ENCODE measurements at regions not wholly inside any gene's neighbourhood (a gene's known extent, or its start where the extent isn't known, plus 50 kb on each side); places are given as distances from the start of the nearest gene placed in this dataset.

DNA sequence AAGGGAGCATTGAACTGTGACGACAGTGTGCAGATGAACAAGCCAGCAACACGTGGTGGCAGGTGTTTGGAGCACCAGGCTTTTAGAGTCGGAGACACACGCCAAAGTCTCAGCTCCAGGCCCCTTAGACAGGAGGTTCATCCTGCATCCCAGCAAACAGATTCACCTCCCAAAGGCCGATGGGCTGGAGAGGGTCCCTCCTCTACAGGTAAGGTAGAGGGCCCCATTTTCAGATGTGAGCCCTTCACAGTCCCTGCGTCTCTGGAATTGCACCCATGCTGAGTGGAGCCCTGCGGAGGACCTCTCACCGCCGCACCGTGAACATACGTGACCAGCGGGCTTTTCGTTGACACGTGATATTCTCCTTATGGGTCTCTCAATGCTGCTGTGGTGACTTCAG is 109.0 kb upstream of the B3GAT1 start:
- no peak for DNase-seq

DNA sequence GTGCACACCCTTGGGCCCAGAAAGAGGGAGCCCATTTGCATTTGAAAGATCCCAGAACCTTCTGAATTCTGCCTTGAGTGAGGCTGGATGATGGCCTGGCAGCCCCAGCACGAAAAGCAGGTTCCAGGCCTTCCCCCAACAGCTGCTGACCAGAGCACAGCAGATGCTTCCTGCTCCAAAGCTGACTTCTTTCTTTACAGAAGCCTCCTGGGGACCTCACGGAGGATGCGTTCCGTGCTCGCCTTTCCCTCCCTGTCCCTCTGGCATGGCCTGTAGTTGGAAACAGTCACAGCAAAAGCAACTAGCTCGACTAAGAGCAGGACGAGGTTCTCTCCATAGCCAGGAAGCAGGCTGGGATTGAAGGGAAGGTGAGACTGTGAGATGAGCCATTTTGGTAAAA is 107.7 kb upstream of the B3GAT1 start:
- DNase-seq: no peak

DNA sequence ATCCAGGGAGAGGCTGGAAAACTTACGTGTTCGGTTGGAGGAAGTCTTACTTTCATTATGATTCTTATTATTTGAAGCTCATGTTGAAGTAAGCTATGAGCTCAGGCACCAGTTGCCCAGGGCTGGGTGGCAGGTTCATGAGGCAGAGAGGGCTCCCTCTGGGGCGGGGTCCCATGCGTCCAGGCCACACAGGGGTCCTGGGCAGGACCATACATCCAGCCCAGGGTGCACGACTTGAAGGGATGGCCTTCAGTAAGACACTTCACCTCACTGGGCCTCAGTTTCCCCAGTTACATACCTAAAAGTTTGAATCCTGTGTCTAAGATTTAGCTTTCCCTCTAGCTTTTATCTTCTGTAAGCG is 107.3 kb upstream of the B3GAT1 start:
- no peak for DNase-seq

DNA sequence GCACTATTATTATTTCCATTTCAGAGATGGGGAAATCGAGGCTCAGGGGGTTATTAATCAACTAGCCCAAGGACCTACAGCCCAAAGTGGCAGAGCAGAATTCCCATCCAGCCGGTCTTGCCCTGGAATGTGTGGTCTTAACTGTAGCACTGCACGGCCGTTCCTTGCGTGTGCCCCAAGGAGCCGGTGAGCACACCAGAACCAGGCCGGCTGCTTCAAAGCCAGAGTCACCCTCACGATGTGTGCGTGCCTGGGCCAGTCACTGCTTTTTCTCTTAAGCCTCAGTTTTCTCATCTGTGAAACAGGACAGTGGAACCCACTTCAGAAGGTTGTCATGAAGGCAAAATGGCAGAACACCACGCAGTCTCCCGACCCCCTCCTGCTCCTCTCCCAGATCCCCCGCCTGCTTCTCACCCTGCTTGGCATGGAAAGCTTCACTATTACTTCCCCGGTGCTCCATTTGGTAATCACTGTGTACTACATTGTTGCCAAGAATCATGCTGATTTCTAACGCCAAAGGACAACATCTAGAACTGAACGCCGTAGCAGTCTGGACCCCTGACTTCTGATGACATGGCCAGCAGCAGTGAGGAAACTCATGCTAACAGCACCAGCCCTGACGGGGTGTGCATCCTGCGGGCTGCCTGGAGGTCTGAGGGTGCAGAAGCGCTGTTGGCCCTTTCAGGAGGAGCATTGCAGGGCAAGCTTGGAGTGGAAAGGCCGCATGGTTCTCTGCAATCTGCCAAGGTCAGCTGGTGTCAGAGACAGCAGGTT is 106.8 kb upstream of the B3GAT1 start:
- no peak for DNase-seq

DNA sequence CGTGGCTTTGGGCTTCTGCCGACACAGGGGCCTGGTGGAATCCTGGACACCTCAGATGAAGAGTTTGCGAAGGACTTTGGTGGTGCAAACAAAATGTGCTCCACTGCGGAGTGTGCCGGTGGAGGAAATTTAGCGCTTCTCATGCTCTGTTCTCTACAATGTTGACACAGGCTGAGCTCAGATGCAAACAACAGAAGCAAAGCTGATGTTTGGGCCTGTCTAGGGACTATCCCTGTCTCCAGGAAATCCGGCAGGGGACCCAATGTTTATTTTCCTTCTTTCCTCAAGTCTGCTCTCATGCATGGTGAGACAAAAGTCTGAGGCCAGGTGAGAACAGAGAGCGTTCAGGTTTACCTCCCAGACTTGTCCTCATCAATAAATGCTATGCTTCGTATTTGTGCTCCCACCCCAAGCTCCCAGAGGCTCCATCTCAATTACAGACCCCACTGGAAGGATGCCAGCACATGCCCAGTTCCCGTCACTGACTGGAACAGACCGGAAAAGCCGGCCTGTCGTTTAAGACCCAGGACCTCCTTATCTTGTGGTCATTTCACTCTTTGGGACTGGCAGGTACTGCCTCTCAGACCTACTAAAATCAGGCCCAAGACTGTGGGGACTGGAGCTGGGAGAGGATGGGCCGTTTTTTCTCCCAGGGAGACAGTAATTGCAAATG is 105.7 kb upstream of the B3GAT1 start:
- DNase-seq: no peak

DNA sequence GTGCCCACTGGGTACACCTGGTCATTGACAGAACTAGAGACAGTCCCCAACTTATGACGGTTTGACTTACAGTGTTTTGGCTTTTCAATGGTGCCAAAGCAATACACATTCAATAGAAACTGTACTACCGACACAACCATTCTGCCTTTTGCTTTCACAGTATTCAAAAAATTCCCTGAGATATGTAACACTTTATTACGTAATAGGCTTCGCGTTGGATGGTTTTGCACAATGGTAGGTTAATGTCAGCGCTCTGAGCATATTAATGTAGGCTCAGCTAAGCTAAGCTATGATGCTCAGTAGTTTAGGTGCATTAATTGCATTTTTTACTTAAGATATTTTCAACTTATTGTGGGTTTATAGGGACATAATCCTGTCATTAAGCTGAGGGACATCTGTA is 105.1 kb upstream of the B3GAT1 start:
- DNase-seq: no peak

DNA sequence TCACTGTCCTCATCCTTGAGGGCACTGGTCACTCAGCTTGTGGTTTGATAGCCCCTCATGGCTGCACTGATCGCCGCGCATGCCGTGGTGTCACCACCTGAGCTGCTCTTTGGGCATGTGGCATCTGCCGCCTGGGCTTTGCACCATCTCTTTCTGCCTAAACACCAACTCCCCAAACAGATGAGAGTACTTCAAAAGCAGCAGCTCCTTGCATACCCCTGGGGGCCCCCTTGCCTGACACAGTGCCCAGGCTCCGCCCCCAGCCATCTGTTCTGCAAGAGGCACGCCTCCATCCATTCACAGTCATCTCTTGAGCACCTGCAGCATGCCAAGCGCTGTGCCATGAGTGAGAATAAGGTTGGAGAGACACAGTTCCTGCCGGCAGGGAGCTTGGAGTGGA is 104.5 kb upstream of the B3GAT1 start:
- DNase-seq: no peak

DNA sequence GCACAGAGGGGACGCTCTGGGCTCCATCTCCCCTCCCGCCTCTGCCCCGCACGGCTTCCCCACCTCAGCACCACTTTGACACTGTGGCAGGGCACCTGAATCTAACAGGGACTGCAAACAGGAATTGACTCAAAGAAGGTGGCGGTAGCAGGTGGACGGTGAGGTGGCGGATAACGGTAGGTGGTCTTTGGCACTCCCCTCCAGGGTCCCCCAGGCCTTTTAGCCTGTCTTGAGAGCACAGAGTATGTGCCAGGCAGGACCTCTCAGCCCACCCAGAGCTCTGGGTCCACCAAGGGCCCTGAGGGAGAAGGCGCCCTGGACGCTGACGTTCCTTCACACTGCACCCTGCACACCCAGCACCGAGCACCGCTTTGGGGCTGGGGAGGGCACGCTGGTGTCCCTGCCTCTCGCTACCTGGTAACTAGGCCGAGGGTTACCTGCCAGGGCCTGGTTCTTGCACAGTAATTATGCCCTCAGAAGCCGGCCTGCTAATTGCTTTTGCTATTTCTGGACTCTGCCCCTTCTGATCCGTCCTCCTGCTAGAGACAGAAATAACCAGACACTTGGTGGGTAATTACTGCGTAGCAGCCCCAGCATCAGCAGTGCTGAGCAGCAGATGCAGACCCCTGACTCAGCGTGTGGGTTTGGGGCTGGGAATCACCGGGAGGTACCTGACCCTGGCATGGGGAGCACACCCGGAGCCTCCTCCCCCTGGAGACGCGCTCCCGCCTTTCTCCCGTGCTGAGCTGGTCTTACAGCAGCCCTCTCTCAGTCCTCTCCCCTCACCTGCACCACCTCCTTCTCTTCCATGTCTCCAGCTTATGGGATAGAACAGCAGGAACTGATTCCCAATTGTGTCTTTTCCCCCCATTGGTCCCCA is 103.3 kb upstream of the B3GAT1 start:
- no peak for DNase-seq

DNA sequence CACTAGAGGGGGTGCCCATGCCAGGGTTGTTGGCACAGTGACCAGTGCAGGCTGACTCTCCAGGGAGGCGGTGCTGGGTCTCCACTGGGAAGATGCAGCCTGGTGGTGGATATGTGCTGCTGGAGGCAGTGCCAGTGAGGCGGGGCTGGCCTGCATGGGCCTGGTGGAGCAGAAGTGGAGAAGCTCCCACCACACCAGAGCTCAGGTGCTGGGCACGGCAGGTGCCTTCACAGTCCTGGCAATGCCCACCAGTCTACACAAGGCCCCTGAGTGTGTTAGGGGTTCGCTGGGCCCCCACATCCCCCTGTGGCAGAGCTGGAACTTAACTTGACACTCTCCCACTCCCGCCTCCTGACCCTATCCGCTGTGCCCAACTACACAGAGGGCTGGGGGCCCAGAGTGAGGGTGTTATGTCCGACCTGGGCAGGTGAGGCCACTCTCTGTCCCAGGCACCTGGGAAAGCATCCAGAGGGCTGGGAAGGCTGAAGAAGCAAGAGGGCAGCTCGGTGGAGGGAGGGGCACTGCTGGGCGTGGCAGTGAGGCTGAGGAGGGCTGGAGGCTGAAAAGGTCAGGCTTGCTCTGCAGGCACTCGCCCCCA is 102.4 kb upstream of the B3GAT1 start:
- DNase-seq: no peak

DNA sequence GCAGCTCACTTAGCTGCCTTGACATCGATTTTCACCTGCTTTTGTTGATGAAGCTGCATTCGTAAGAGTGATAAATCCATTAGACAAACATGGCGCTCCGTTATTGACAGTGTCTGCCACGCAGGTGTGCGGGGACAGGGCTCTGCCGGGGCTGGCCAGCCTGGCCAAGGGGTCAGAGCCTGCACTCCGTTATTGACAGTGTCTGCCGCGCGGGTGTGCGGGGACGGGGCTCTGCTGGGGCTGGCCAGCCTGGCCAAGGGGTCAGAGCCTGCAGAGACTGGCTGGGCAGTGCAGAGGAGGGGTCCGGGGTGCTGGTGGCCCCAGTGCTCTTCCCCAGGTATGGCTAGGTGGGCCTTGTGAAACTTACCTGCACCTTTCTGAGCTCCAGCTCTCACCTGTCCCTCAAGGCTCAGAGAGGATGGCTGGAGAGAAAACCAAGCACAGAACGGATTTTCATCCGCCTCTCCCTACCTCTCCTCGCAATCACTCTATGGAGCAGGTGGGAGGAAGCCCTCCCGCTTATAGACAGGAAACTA is 101.6 kb upstream of the B3GAT1 start:
- no peak for DNase-seq

DNA sequence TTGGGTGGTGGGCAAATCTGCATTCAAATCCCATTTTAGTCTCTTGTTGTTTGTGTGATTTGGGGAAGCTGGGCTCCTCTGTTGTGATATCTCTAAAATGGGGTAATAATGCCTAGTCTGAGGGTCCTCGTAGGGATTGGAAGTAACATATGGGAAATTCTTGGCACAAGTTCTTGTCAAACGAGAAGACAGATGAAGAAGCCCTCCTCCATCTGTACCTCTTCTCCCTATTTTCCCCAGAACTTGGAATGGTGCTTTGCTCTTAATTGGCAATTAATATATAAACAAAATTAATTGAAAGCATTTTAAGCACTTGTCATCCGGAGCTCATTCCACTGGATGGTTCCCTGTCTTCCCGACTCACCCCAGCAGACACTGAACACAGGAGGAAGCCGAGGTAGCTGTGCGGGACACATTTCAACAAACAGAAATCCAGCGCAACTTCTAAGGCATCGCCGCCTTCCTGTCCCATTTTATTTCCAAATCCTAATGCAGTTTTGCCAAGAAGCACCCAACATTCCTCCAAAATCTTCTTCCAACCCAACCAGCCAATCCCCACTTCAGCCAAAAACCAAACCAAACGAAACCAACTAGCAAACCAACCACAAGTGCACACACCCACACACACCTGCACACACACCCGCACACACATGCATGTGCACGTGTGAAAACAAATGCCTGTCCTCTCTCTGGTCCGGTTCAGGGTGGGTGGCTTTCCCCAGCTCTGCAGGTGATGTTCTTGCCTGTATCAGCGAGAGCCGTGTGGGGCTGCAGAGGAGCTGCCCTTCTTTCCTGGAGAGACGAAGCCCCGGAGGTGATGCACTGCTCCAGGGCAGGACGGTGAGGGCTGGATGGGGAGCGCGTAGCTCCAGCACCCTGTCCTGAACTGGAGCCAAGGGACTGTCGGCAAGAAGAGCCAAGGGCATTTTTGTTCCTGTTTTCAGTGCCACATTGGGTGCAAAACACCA is 100.8 kb upstream of the B3GAT1 start:
- no peak for DNase-seq

DNA sequence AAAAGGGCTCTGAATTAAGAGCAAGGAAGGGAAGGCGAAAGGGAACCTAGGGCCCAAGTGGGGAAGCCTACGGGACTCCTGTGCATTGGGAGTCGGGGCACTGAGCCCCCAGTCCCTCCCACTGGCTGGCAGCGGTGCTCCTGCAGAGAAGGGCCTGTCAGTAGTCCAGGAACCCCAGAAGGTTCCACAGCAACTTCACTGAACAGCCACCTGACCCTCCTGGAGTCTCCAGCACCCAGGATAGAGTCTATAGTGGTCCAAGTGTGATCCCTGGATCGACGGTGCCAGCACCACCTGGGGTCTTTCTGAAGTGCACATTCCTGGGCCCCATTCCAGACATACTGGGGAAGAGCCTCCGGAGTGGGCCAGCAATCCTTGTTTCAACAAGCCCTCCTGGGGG is 100.0 kb upstream of the B3GAT1 start:
- DNase-seq: no peak

DNA sequence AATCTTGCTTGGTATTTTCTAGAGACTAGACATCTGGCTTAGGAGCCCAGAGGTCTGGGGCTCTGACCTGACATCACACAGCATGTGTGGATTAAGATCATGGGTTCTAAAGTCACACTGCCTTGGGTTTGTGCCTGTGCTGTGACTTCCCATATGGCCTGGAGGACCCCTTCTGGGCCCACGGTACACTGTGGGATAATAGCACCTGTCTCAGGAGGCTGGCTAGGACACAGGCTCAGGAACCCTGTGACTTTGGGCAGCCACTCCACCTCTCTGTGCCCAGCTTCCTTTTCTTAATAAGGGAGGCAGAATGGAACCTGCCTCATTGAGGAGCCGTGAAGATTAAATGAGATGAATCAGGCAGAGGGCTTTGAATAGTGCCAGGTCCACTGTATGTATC is 99.2 kb upstream of the B3GAT1 start:
- DNase-seq: no peak

DNA sequence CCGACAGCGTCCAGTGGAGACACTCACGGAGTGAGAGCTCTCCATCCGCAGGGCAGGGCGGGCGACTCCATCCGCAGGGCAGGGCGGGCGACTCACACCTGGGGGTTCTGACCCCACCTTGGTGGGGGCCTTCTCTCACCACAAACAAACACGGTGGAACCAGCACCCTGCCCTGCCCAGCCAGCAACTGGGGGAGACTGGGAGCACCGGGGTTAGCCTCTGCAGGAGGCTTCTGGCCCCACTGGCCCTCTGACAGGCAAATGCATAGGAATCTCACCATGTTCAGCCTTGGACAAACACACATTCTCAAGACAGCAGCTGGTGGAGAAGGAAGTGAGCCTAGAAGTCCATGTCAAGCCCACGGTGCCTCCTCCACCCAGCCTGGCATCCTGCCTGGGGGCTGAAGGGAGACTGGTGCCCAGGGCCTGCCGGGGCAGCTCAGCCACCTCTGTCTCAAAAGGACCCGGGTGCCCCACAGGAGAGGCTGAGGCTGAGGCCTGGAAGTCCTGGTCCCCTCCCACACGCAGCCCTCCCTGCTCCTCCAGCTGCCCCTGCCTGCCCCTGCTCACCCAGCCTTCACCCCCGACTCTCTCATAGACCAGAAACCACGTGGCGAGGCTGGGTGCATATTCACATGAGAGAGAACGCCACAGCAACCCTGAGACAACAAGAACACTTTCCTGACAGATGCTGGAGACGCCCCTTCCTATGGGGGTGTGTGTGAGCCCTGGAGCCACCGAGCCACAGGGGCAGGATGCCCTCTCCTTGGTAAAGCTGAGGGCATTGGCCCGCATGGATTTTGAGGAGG is 98.4 kb upstream of the B3GAT1 start:
- DNase-seq: no peak

DNA sequence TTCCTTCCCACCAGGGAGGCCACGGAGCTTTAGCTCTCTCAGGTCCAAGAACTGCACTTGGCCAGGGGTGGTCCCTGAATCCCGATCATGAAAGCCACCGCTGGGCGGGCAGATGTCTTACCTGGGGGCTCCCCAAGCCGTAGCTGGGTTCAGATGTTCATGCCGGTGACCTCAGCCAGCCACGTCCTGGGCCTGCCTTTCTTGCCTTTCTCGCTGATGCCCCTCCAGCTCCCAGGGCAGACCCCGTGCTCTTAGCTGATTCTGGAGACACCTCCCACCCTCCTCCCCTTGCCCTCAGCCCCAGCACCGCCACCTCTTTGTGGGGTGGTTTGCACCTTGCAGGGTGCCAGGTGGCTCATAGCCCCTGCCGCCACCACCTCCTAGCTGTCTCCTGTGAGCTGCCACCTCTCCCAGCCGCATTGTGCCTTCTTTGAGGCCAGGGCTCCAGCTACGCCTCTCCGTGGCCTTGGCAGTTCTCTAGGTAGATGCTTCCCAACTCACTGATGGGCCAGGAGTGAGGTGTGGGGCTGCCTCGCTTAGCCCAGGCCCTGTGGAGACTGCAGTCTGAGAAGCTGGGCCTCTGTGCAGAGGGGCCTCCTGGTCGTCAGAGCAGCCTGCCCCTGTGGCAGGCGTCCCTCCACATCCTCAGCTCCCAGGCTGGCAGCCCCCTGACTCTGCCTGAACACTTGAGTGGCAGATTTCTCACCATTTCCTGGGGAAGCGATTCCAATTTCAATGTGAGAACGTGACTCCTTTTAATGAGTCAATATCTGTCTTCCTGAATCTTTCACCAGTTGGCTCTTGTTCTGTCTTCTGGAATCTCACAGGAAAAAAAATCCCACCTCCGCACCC is 97.6 kb upstream of the B3GAT1 start:
- no peak for DNase-seq

DNA sequence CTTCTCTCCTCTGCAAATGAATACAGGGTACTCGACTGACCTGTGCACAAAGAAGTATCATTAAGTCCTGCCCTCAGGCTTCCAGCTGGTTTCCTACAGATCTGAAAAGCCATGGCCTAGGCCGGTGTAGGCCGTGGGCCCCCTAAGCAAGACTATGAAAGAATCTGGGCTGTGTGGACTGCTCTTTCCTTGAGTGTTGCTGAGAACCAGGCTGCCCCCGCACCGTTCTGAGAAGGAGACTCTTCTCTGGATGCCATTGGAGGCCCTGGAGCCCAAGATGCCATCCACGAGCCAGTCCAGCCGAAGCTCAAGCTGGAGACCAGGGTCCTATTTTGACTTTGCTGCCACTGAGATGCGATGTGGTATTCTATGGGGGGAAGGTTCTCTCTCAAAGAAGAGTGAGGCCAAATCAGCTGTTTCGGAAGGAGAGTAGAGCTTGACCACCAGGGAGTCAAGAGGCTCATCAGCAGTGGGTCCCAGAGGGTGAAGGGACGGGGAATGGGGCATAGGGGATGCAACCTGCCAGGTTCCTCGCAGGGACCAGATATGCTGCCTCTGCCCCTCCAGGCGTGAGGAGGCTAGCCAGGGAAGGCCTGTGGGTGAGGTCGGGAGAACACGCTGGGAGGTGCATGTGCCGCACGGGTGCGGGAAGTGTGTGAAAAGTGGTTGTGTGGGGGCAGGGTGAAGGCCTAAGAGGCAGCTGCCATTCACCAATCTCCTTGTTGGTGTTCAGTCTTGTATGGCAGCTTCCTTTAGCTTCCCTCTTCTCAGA is 96.4 kb upstream of the B3GAT1 start:
- DNase-seq: no peak

DNA sequence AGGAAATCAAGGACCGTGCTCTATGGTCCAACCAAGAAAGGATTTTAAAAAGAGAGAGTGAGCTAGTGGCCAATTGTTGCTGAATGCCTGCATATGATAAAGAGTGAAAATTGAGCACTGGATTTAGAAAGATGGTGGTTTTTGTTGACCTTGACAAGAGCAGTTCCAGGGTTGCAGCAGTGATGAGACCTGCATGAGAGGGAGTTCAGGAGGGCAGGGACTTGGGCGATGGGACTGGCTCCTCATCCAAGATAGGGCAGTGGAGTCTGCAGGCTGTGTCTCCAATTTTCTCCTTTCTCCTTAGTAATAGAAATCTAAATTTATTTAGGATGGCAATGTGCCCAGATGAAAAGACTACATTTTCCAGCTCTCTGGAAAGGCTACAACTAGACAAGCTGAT is 94.0 kb upstream of the B3GAT1 start:
- DNase-seq: no peak

DNA sequence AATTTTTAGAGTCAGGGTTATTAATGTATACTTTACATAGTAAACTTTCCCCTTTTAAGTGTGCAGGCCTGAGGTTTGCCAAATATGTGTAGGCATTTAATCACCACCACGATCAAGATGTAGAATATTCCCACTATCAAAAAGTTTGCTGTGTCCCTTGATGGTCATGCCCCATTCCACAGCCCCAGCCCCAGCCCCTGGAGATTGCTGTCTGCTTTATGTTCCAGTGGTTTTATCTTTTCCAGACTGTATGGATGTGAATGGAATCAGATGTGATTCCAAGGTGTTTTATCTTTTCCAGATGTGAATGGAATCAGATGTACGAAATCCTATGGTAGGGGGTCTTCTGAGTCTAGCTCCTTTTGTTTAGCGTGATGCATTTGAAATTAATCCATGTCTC is 93.1 kb upstream of the B3GAT1 start:
- DNase-seq: no peak
